ENCODE measurements at regions not wholly inside any gene's neighbourhood (a gene's known extent, or its start where the extent isn't known, plus 50 kb on each side); places are given as distances from the start of the nearest gene placed in this dataset.

GRCh38 chr6:44721954-44722578, 334.6 kb downstream of the CDC5L start:
- no peaks in the 10 kb centered on the region for H3K27me3 ChIP-seq
- H3K36me3 ChIP-seq: no peaks in the 10 kb centered on the region
- no peak overlapping the region for H3K4me3 ChIP-seq (replicated peaks in 1 of 3)
- TF ChIP-seq CTCF (IDR thresholded peaks at IDR 0.05) (no peak), POLR2A (IDR thresholded peaks at IDR 0.05) (no peak)
- H3K4me1 ChIP-seq: no peaks in the 10 kb centered on the region
- no peak for DNase-seq
- intact Hi-C loops (cut with DNase I): no loop called here
- 79 to 91% methylated on average over 2 of the region's 2 CpGs for WGBS, 2 donors
- no peak overlapping the region for H3K27ac ChIP-seq
- H3K9me3 ChIP-seq: no peaks in the 10 kb centered on the region

DNA sequence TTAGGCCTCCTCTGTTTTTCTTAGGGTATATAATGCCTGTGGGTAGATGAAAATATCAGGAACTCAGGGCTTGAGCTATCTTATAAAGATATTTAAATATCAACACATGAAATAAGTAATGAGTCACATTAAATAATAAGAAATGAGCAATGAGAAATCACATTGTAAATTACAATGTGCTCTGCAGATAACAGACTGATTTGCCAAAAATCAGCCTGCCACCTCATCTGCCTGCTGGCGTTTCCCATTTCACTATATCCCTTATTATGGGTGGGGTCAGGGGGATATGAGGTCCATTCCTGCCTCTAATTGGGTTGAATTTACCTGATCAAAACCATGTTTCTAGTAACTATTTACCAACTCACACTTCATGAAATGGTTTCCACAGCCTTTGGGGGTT, 335.2 kb downstream of the CDC5L start:
- H3K27ac ChIP-seq: no peak overlapping the region
- intact Hi-C loops (cut with DNase I): no loop called here
- no peaks in the 10 kb centered on the region for H3K36me3 ChIP-seq
- no peaks in the 10 kb centered on the region for H3K9me3 ChIP-seq
- H3K27me3 ChIP-seq: no peaks in the 10 kb centered on the region
- no peaks in the 10 kb centered on the region for H3K4me1 ChIP-seq
- no peak for DNase-seq
- no peak overlapping the region for H3K4me3 ChIP-seq (replicated peaks in 1 of 3)
- 89 to 91% methylated on average over 1 of the region's 1 CpG for WGBS, 2 donors
- no peak for TF ChIP-seq POLR2A (IDR thresholded peaks at IDR 0.05)
- TF ChIP-seq CTCF (IDR thresholded peaks at IDR 0.05): no peak

GRCh38 chr6:44723439-44724197, 336.1 kb downstream of the CDC5L start:
- no peaks in the 10 kb centered on the region for H3K36me3 ChIP-seq
- no peaks in the 10 kb centered on the region for H3K4me1 ChIP-seq
- no peak for TF ChIP-seq CTCF (IDR thresholded peaks at IDR 0.05)
- TF ChIP-seq POLR2A (IDR thresholded peaks at IDR 0.05): no peak
- intact Hi-C loops (cut with DNase I): no loop called here
- WGBS, 2 donors: 77 to 80% methylated on average over 5 of the region's 5 CpGs
- no peak overlapping the region for H3K27ac ChIP-seq
- no peaks in the 10 kb centered on the region for H3K27me3 ChIP-seq
- DNase-seq: no peak
- no peak overlapping the region for H3K4me3 ChIP-seq (replicated peaks in 1 of 3)
- no peaks in the 10 kb centered on the region for H3K9me3 ChIP-seq

GRCh38 chr6:44725070-44725469, 337.6 kb downstream of the CDC5L start:
- Histone ChIP-seq H3K27ac (no peak overlapping the region), H3K4me1 (no peaks in the 10 kb centered on the region), H3K9me3 (no peaks in the 10 kb centered on the region), H3K4me3 (replicated peaks in 1 of 3) (no peak overlapping the region), H3K27me3 (no peaks in the 10 kb centered on the region), H3K36me3 (no peaks in the 10 kb centered on the region)
- intact Hi-C loops (cut with DNase I): no loop called here
- 73 to 76% methylated on average over 4 of the region's 4 CpGs for WGBS, 2 donors
- TF ChIP-seq CTCF (IDR thresholded peaks at IDR 0.05) (no peak), POLR2A (IDR thresholded peaks at IDR 0.05) (no peak)
- DNase-seq: no peak
